CD4-positive, alpha-beta T cell (primary cell): ENCODE measurements at regions not wholly inside any gene's neighbourhood (a gene's known extent, or its start where the extent isn't known, plus 50 kb on each side); places are given as distances from the start of the nearest gene placed in this dataset.

Experiments used
- ATAC-seq: fragments of 200-7000 bp; cut with Tn5 transposase; one replicate; pipeline ENCODE4 v1.10.0; 2022; ENCODE audit warnings: mild to moderate bottlenecking; ENCODE audit not compliant: poor library complexity
- CTCF ChIA-PET: fragments of 350-600 bp; sonication (Branson Sonifier 250); formaldehyde crosslinking; loops from one replicate; lab custom pipeline; 2021; ENCODE audit warnings: antibody characterized with exemption, inconsistent platforms; lab: Charles Lee
- POLR2A ChIA-PET: fragments of 350-600 bp; sonication (Branson Sonifier 250); formaldehyde crosslinking; loops from one replicate; lab custom pipeline; 2021; ENCODE audit warnings: antibody characterized with exemption, inconsistent platforms; lab: Charles Lee
- DNase-seq, 14 experiments: peaks; one replicate each; pipeline ENCODE4 v3.0.0-alpha.2; 2013 to 2020; ENCODE audit warnings: mixed read lengths in 2 of 14
- H3K27ac ChIP-seq, 2 donors: one replicate each; pipeline versions ENCODE4 v1.5.1 to v1.7.0; 2013; ENCODE audit warnings: low read length in 2 of 2, low read depth in 1 of 2, mild to moderate bottlenecking in 1 of 2
- H3K27me3 ChIP-seq, 2 experiments: 1 replicate in 1 of 2; 2 replicates in 1 of 2; pipeline versions ENCODE4 v1.6.1 to v1.7.0; 2013; ENCODE audit warnings: low read length in 2 of 2, control low read depth in 1 of 2, mild to moderate bottlenecking in 1 of 2, moderate library complexity in 1 of 2; ENCODE audit not compliant: insufficient read depth in 2 of 2, control insufficient read depth in 1 of 2
- H3K36me3 ChIP-seq: one replicate; pipeline ENCODE4 v1.6.1; 2013; ENCODE audit warnings: low read length, control low read depth; ENCODE audit not compliant: insufficient read depth
- H3K4me1 ChIP-seq: one replicate; pipeline ENCODE4 v1.6.1; 2013; ENCODE audit warnings: low read length, control low read depth; ENCODE audit not compliant: insufficient read depth
- H3K4me3 ChIP-seq: one replicate; pipeline ENCODE4 v1.5.1; 2013; ENCODE audit warnings: mild to moderate bottlenecking, low read length, moderate library complexity
- H3K9me3 ChIP-seq, 2 experiments: 1 replicate in 1 of 2; 2 replicates in 1 of 2; pipeline versions ENCODE4 v1.6.1 to v1.7.0; 2013; ENCODE audit warnings: low read length in 2 of 2, mild to moderate bottlenecking in 2 of 2, control low read depth in 1 of 2, moderate library complexity in 1 of 2; ENCODE audit not compliant: control insufficient read depth in 1 of 2, insufficient read depth in 1 of 2
- H3K27ac Mint-ChIP-seq: one replicate; pipeline ENCODE4 v1.8.0; 2020; ENCODE audit warnings: mixed read lengths
- H3K27me3 Mint-ChIP-seq: one replicate; pipeline ENCODE4 v1.8.0; 2021; ENCODE audit warnings: mixed read lengths
- H3K36me3 Mint-ChIP-seq: one replicate; pipeline ENCODE4 v1.8.0; 2021; ENCODE audit warnings: low read depth, mixed read lengths
- H3K4me1 Mint-ChIP-seq: one replicate; pipeline ENCODE4 v1.8.0; 2021; ENCODE audit warnings: low read depth, mixed read lengths
- H3K4me3 Mint-ChIP-seq: one replicate; pipeline ENCODE4 v1.8.0; 2020; ENCODE audit warnings: mild to moderate bottlenecking, mixed read lengths
- H3K9me3 Mint-ChIP-seq: one replicate; pipeline ENCODE4 v1.8.0; 2020; ENCODE audit warnings: mixed read lengths
- intact Hi-C, 2 experiments: fragments of 100-400 bp; cut with DNase I in 1 of 2; cut with micrococcal nuclease in 1 of 2; formaldehyde crosslinking; loops; one replicate each; pipeline versions ENCODE4 v1.15.1 to v1.9.0; 2023 to 2025; cut with DNase I, micrococcal nuclease
- TF ChIP-seq, protein P1 (sequence below): fragments of 200-600 bp; IDR thresholded peaks from one replicate; pipeline ENCODE4 v1.8.0; 2022; ENCODE audit warnings: antibody characterized with exemption, mild to moderate bottlenecking

DNA sequence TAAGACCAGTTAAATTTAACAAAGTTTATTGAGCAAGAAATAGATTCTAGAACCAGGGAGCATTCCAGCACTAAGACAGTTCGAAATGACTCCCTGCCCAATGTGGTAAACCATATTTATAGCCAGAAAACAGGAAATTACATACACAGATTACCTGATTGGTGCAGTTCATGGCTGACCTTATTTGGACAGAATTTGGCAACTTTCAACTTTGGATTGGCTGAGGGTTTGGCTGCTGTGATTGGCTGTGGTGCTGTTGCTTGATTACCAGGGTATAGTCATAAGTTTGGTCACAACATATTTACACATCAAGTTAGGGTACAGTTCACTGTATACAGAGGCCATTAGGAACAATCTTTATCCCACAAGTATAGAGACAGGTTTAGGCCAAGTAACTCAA lies 984.8 kb upstream of the MIR17HG start:
- intact Hi-C loops, result no loop called here
- no peaks in the 10 kb centered on the region for H3K27me3 ChIP-seq
- no peak overlapping the region for H3K27ac ChIP-seq
- peaks cover 10% of the 10 kb centered on the region for H3K9me3 Mint-ChIP-seq
- H3K4me1 ChIP-seq, result no peaks in the 10 kb centered on the region
- peaks cover 3 to 6% of the 10 kb centered on the region in 2 experiments for H3K9me3 ChIP-seq
- H3K36me3 ChIP-seq, result no peaks in the 10 kb centered on the region
- no peaks in the 10 kb centered on the region for H3K4me1 Mint-ChIP-seq
- ChIA-PET CTCF (no interaction called here), POLR2A (no interaction called here)
- H3K4me3 Mint-ChIP-seq, result no peak overlapping the region
- no peaks in the 10 kb centered on the region for H3K36me3 Mint-ChIP-seq
- no peak for ATAC-seq
- no peak overlapping the region for H3K4me3 ChIP-seq
- DNase-seq, result no peak
- no peak overlapping the region for H3K27ac Mint-ChIP-seq
- TF ChIP-seq, protein P1, sequence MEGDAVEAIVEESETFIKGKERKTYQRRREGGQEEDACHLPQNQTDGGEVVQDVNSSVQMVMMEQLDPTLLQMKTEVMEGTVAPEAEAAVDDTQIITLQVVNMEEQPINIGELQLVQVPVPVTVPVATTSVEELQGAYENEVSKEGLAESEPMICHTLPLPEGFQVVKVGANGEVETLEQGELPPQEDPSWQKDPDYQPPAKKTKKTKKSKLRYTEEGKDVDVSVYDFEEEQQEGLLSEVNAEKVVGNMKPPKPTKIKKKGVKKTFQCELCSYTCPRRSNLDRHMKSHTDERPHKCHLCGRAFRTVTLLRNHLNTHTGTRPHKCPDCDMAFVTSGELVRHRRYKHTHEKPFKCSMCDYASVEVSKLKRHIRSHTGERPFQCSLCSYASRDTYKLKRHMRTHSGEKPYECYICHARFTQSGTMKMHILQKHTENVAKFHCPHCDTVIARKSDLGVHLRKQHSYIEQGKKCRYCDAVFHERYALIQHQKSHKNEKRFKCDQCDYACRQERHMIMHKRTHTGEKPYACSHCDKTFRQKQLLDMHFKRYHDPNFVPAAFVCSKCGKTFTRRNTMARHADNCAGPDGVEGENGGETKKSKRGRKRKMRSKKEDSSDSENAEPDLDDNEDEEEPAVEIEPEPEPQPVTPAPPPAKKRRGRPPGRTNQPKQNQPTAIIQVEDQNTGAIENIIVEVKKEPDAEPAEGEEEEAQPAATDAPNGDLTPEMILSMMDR, result no peak
- H3K27me3 Mint-ChIP-seq, result no peaks in the 10 kb centered on the region

DNA sequence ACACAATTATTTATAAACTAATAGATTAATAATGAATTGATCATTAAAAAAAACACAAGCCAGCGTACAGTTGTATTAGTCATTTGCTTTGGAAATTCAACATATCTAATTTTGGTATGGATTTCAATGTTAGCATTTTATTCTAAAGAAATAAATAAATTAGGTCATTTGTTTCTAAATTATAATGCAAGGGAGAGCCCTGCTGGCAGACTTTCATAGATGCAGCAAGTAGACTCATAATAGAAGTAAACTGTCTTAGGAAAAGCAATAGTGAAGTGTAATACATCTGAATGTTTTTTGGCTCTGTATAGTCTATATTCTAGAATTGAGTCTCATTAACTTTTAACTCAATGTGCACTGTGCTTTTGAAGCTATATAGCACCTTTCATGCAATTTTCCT lies 982.4 kb upstream of the MIR17HG start:
- intact Hi-C loops, result no loop called here
- ATAC-seq, result no peak
- Histone ChIP-seq H3K36me3 (no peaks in the 10 kb centered on the region), H3K4me1 (no peaks in the 10 kb centered on the region), H3K9me3 (peaks cover 6 to 8% of the 10 kb centered on the region in 2 experiments), H3K27me3 (no peaks in the 10 kb centered on the region), H3K4me3 (no peak overlapping the region), H3K27ac (no peak overlapping the region)
- peaks cover 7% of the 10 kb centered on the region for H3K9me3 Mint-ChIP-seq
- CTCF ChIA-PET, result no interaction called here
- POLR2A ChIA-PET, result no interaction called here
- no peaks in the 10 kb centered on the region for H3K36me3 Mint-ChIP-seq
- DNase-seq, result no peak
- H3K27ac Mint-ChIP-seq, result no peak overlapping the region
- TF ChIP-seq, protein P1, result no peak
- H3K27me3 Mint-ChIP-seq, result no peaks in the 10 kb centered on the region
- no peaks in the 10 kb centered on the region for H3K4me1 Mint-ChIP-seq
- no peak overlapping the region for H3K4me3 Mint-ChIP-seq

DNA sequence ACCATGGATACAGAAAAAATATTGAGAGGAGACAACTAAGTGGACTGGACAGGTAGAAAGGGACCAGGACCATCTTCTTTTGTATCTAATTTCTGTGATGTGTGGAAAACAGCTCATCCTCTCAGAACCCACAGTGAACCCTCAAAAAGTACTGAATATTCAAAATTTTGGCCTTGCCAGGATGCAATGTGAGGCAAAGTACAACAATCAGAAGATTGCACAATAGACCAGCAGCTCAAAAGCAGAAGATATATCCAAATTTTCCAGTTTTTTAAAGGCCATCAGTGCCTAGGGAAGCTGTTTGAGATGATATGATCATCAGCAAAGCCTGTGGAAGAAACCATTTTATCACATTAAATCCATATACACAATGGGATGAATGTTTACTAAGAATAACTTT lies 973.3 kb upstream of the MIR17HG start:
- Histone ChIP-seq H3K4me3 (no peak overlapping the region), H3K36me3 (no peaks in the 10 kb centered on the region), H3K27me3 (no peaks in the 10 kb centered on the region), H3K4me1 (no peaks in the 10 kb centered on the region), H3K9me3 (no peaks in the 10 kb centered on the region), H3K27ac (no peak overlapping the region)
- no peak overlapping the region for H3K27ac Mint-ChIP-seq
- H3K4me3 Mint-ChIP-seq, result no peak overlapping the region
- DNase-seq (no peak), ATAC-seq (no peak)
- H3K4me1 Mint-ChIP-seq, result no peaks in the 10 kb centered on the region
- H3K36me3 Mint-ChIP-seq, result no peaks in the 10 kb centered on the region
- TF ChIP-seq, protein P1, result no peak
- ChIA-PET POLR2A (no interaction called here), CTCF (no interaction called here)
- no peaks in the 10 kb centered on the region for H3K27me3 Mint-ChIP-seq
- peaks cover 5% of the 10 kb centered on the region for H3K9me3 Mint-ChIP-seq
- intact Hi-C loops, result no loop called here
